ENCODE measurements at regions not wholly inside any gene's neighbourhood (a gene's known extent, or its start where the extent isn't known, plus 50 kb on each side); places are given as distances from the start of the nearest gene placed in this dataset.

GRCh38 chr21:37970548-37970947 is 54.3 kb upstream of the KCNJ6 start:
- no peak for TF ChIP-seq CTCF (conservative IDR thresholded peaks at IDR 0.05 in 1 of 2, IDR thresholded peaks at IDR 0.05 in 1 of 2; ENCODE audit: low read depth in 1 of 2, low read length in 2 of 2)
- no peak for TF ChIP-seq EZH2 (IDR thresholded peaks at IDR 0.05; ENCODE audit: low read length, missing control alignments)

Data from fibroblast of lung (primary cell).